OCI-LY1 (cell line): ENCODE measurements at regions not wholly inside any gene's neighbourhood (a gene's known extent, or its start where the extent isn't known, plus 50 kb on each side); places are given as distances from the start of the nearest gene placed in this dataset.

Experiments used
- EZH2 ChIP-seq: fragments of 200-600 bp; sonication (generic), shearing (Covaris generic); IDR thresholded peaks from 2 replicates; pipeline ENCODE4 v1.8.0; 2017; ENCODE audit warnings: borderline replicate concordance, mixed run types, mild to moderate bottlenecking, antibody characterized with exemption, low read length, moderate library complexity, mixed read lengths
- TF ChIP-seq, protein P1 (sequence below): fragments of 200-600 bp; sonication (generic), shearing (Covaris generic); IDR thresholded peaks from 2 replicates; pipeline ENCODE4 v1.5.1; 2017; ENCODE audit warnings: mild to moderate bottlenecking, antibody characterized with exemption, low read length, moderate library complexity, mixed read lengths

- TF ChIP-seq, protein P1, sequence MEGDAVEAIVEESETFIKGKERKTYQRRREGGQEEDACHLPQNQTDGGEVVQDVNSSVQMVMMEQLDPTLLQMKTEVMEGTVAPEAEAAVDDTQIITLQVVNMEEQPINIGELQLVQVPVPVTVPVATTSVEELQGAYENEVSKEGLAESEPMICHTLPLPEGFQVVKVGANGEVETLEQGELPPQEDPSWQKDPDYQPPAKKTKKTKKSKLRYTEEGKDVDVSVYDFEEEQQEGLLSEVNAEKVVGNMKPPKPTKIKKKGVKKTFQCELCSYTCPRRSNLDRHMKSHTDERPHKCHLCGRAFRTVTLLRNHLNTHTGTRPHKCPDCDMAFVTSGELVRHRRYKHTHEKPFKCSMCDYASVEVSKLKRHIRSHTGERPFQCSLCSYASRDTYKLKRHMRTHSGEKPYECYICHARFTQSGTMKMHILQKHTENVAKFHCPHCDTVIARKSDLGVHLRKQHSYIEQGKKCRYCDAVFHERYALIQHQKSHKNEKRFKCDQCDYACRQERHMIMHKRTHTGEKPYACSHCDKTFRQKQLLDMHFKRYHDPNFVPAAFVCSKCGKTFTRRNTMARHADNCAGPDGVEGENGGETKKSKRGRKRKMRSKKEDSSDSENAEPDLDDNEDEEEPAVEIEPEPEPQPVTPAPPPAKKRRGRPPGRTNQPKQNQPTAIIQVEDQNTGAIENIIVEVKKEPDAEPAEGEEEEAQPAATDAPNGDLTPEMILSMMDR = no peak
- TF ChIP-seq EZH2 = no peak
These were observed 307.7 kb upstream of the SOX2 start for GRCh38 chr3:181403876-181404660.
